IMR-90 (cell line): ENCODE measurements at regions not wholly inside any gene's neighbourhood (a gene's known extent, or its start where the extent isn't known, plus 50 kb on each side); places are given as distances from the start of the nearest gene placed in this dataset.
A peak's percentile ranks its signal among the peaks of the same experiment; 100 is the strongest.

ENCODE experiments used
- ATAC-seq: fragments of 200-7000 bp; cut with Tn5 transposase; 2 replicates; pipeline ENCODE4 v1.9.1; 2020; ENCODE audit warnings: low read depth, mild to moderate bottlenecking, moderate library complexity
- BruUV-seq: library from RNA; stranded (reverse); fragments of 400-500 nt; replicated peaks from 2 replicates; lab custom pipeline; 2021; lab: Mats Ljungman, UMichigan
- CTCF ChIA-PET: fragments of 300-600 bp; formaldehyde crosslinking; extraction: SDS; loops from one replicate; lab custom pipeline; 2021; ENCODE audit warnings: antibody characterized with exemption; lab: Yijun Ruan, JAX
- POLR2A ChIA-PET: fragments of 300-600 bp; sonication (Branson Sonifier 250); formaldehyde crosslinking; loops from one replicate; lab custom pipeline; 2022; ENCODE audit warnings: antibody characterized with exemption; ENCODE audit not compliant: unreplicated experiment; lab: Charles Lee
- DNase-seq: peaks from one replicate; pipeline ENCODE4 v3.0.0; 2013
- H2AFZ ChIP-seq: replicated peaks from 2 replicates; pipeline ENCODE3; 2013; ENCODE audit warnings: low read length, mild to moderate bottlenecking; ENCODE audit not compliant: poor library complexity
- H2AK5ac ChIP-seq: 2 replicates; pipeline ENCODE4 v1.6.1; 2013; ENCODE audit warnings: low read depth, low read length, inconsistent platforms
- H2AK9ac ChIP-seq: replicated peaks from 2 replicates; pipeline ENCODE3; 2013; ENCODE audit warnings: mild to moderate bottlenecking, low read depth, low read length, moderate library complexity; ENCODE audit not compliant: poor library complexity
- H2BK120ac ChIP-seq: 2 replicates; pipeline ENCODE4 v1.6.1; 2013; ENCODE audit warnings: low read depth, low read length, inconsistent platforms
- H2BK15ac ChIP-seq: 3 replicates; pipeline ENCODE4 v1.6.1; 2013; ENCODE audit warnings: low read depth, low read length, inconsistent platforms
- H2BK20ac ChIP-seq: 2 replicates; pipeline ENCODE4 v1.6.1; 2013; ENCODE audit warnings: low read depth, mild to moderate bottlenecking, inconsistent platforms, low read length, moderate library complexity
- H2BK5ac ChIP-seq: 2 replicates; pipeline ENCODE4 v1.6.1; 2013; ENCODE audit warnings: mild to moderate bottlenecking, low read depth, low read length, inconsistent platforms; ENCODE audit not compliant: poor library complexity, severe bottlenecking
- H3K14ac ChIP-seq: replicated peaks from 2 replicates; pipeline ENCODE4 v1.6.1; 2013; ENCODE audit warnings: low read depth, low read length, inconsistent platforms
- H3K18ac ChIP-seq: 2 replicates; pipeline ENCODE4 v1.6.1; 2013; ENCODE audit warnings: low read depth, low read length, control low read depth
- H3K23ac ChIP-seq: 2 replicates; pipeline ENCODE4 v1.6.1; 2013; ENCODE audit warnings: low read depth, low read length, inconsistent platforms
- H3K27ac ChIP-seq: 2 replicates; pipeline ENCODE4 v1.5.1; 2013; ENCODE audit warnings: mild to moderate bottlenecking, control low read depth, low read length; ENCODE audit not compliant: insufficient read depth
- H3K27me3 ChIP-seq: 2 replicates; pipeline ENCODE4 v1.6.1; 2013; ENCODE audit warnings: low read length; ENCODE audit not compliant: control insufficient read depth, insufficient read depth
- H3K36me3 ChIP-seq: 2 replicates; pipeline ENCODE4 v1.6.1; 2013; ENCODE audit warnings: low read length, mixed read lengths; ENCODE audit not compliant: control insufficient read depth, insufficient read depth
- H3K4ac ChIP-seq: 2 replicates; pipeline ENCODE4 v1.6.1; 2013; ENCODE audit warnings: low read depth, low read length, inconsistent platforms
- H3K4me1 ChIP-seq: 2 replicates; pipeline ENCODE4 v1.6.1; 2013; ENCODE audit warnings: low read length, mixed read lengths; ENCODE audit not compliant: control insufficient read depth, insufficient read depth
- H3K4me2 ChIP-seq: 2 replicates; pipeline ENCODE4 v1.6.1; 2013; ENCODE audit warnings: low read depth, mild to moderate bottlenecking, control low read depth, low read length, moderate library complexity
- H3K4me3 ChIP-seq: 2 replicates; pipeline ENCODE4 v1.5.1; 2013; ENCODE audit warnings: low read depth, mild to moderate bottlenecking, control low read depth, low read length, moderate library complexity; ENCODE audit not compliant: insufficient read depth
- H3K56ac ChIP-seq: 2 replicates; pipeline ENCODE4 v1.6.1; 2013; ENCODE audit warnings: low read length, inconsistent platforms; ENCODE audit not compliant: insufficient read depth; ENCODE audit errors: extremely low read depth
- H3K79me1 ChIP-seq, 2 experiments: 2 replicates each; pipeline ENCODE4 v1.6.1; 2013; ENCODE audit warnings: low read length in 2 of 2, inconsistent platforms in 1 of 2, low read depth in 1 of 2
- H3K9ac ChIP-seq: 2 replicates; pipeline ENCODE4 v1.6.1; 2013; ENCODE audit warnings: low read depth, low read length, control low read depth
- H3K9me1 ChIP-seq: 2 replicates; pipeline ENCODE4 v1.6.1; 2013; ENCODE audit warnings: low read length, inconsistent platforms; ENCODE audit not compliant: insufficient read depth
- H3K9me3 ChIP-seq: 2 replicates; pipeline ENCODE4 v1.6.1; 2013; ENCODE audit warnings: low read length; ENCODE audit not compliant: control insufficient read depth, insufficient read depth
- H4K20me1 ChIP-seq: 2 replicates; pipeline ENCODE4 v1.6.1; 2013; ENCODE audit warnings: low read length, inconsistent platforms; ENCODE audit not compliant: insufficient read depth
- H4K5ac ChIP-seq: 2 replicates; pipeline ENCODE4 v1.6.1; 2013; ENCODE audit warnings: mild to moderate bottlenecking, low read depth, low read length, control low read depth
- H4K8ac ChIP-seq, 2 experiments: 2 replicates each; pipeline ENCODE4 v1.6.1; 2013; ENCODE audit warnings: low read depth in 2 of 2, low read length in 2 of 2, control low read depth in 1 of 2, inconsistent platforms in 1 of 2
- H4K91ac ChIP-seq: 2 replicates; pipeline ENCODE4 v1.6.1; 2013; ENCODE audit warnings: low read depth, low read length, inconsistent platforms; ENCODE audit not compliant: insufficient read depth
- BHLHE40 ChIP-seq: fragments of 150-350 bp; IDR thresholded peaks from 2 replicates; pipeline ENCODE4 v1.6.1; 2016; ENCODE audit warnings: mild to moderate bottlenecking, low read depth, low read length
- CEBPB ChIP-seq: IDR thresholded peaks from 2 replicates; pipeline ENCODE4 v1.6.1; 2012; ENCODE audit warnings: low read depth, low read length, improper control_type of control experiment
- MAFK ChIP-seq: IDR thresholded peaks from 2 replicates; pipeline ENCODE4 v1.6.1; 2012; ENCODE audit warnings: low read depth, low read length, improper control_type of control experiment
- MAZ ChIP-seq: IDR thresholded peaks from 2 replicates; pipeline ENCODE4 v1.6.1; 2012; ENCODE audit warnings: low read depth, mild to moderate bottlenecking, low read length, improper control_type of control experiment, moderate library complexity, borderline replicate concordance
- RFX5 ChIP-seq: IDR thresholded peaks from 2 replicates; pipeline ENCODE4 v1.8.0; 2012; ENCODE audit warnings: low read depth, mild to moderate bottlenecking, low read length, moderate library complexity
- SMC3 ChIP-seq: fragments of 150-350 bp; IDR thresholded peaks from 2 replicates; pipeline ENCODE4 v1.6.1; 2016; ENCODE audit warnings: low read depth, mild to moderate bottlenecking, antibody characterized with exemption, low read length, moderate library complexity
- WGBS, 2 experiments: methylation state at CpG; one replicate each; pipeline versions ENCODE4 v1.1.5 to v1.1.7; 2013; ENCODE audit warnings: missing lambda C conversion rate in 2 of 2; ENCODE audit not compliant: insufficient read length in 1 of 2; ENCODE audit errors: extremely low coverage in 2 of 2; 5-methylcytosine and 5-hydroxymethylcytosine counted together
- dilution Hi-C: fragments of 300-500 bp; cut with HindIII; formaldehyde crosslinking; loops from one replicate; pipeline ENCODE4 v1.14.3; 2018; ENCODE audit warnings: low sequenced_read_pairs; ENCODE audit not compliant: unreplicated experiment
- in situ Hi-C: fragments of 300-500 bp; cut with MboI; formaldehyde crosslinking; loops from 3 replicates; pipeline ENCODE4 v1.14.3; 2019; ENCODE audit warnings: low sequenced_read_pairs, inconsistent platforms, mixed read lengths
- intact Hi-C: fragments of 100-400 bp; cut with micrococcal nuclease; formaldehyde crosslinking; loops from 2 replicates; pipeline ENCODE4 v1.10.0; 2022

DNA sequence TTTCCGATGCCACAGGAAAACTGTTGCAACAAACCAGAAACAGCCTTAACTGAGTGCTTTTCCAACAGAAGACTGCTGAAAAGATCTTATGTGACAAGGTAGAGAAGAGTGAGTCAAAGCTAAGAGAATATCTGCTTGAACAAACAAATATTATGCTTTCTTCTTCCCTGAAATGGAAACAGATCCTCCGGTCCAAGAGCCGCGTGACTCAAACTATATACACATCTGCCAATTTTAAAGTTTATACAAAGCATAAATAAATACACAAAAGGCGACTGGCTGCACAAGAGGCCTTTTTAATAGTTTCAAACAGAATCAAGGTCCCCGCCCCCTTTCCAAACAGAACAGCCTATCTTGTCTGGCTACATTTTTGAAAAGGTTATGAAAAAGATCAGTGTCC lies 329.7 kb upstream of the F9 start:
- Histone ChIP-seq H3K9ac (no peak overlapping the region), H2AK5ac (no peak overlapping the region), H2AFZ (no peak overlapping the region), H3K9me1 (no peaks in the 10 kb centered on the region), H3K27me3 (peaks cover 10% of the 10 kb centered on the region; the same call in 1 of the 2 replicates), H2BK15ac (no peak overlapping the region), H2AK9ac (no peak overlapping the region), H3K56ac (no peak overlapping the region), H4K20me1 (no peaks in the 10 kb centered on the region), H3K23ac (no peak overlapping the region), H4K8ac (no peak overlapping the region), H3K4me2 (no peak overlapping the region), H3K79me1 (no peaks in the 10 kb centered on the region), H3K27ac (no peak overlapping the region), H3K36me3 (no peaks in the 10 kb centered on the region), H2BK5ac (no peak overlapping the region), H4K5ac (no peak overlapping the region), H3K4me3 (no peak overlapping the region), H3K18ac (no peak overlapping the region), H3K4me1 (no peaks in the 10 kb centered on the region), H3K14ac (no peak overlapping the region), H2BK20ac (no peak overlapping the region), H3K9me3 (no peaks in the 10 kb centered on the region; the same call in 1 of the 2 replicates), H2BK120ac (no peak overlapping the region), H3K4ac (no peak overlapping the region), H4K91ac (no peak overlapping the region)
- dilution Hi-C loops = no loop called here
- ChIA-PET POLR2A (no interaction called here), CTCF (no interaction called here)
- no CpG with 5 or more reads among the region's 6 CpGs for WGBS, 2 experiments
- BruUV-seq = no TSS peak
- intact Hi-C loops = no loop called here
- TF ChIP-seq CEBPB (no peak), MAZ (no peak), MAFK (no peak), BHLHE40 (no peak), RFX5 (no peak), SMC3 (no peak)
- in situ Hi-C loops = no loop called here
- ATAC-seq (peak; percentile 33; the same call in 1 of the 2 replicates), DNase-seq (peak; percentile 1)
